ENCODE measurements at regions not wholly inside any gene's neighbourhood (a gene's known extent, or its start where the extent isn't known, plus 50 kb on each side); places are given as distances from the start of the nearest gene placed in this dataset.

- TF ChIP-seq CTCF (IDR thresholded peaks at IDR 0.05) (no peak), POLR2A (IDR thresholded peaks at IDR 0.05; ENCODE audit: low read depth) (no peak)
These were observed 61.3 kb upstream of the CREB1 start for GRCh38 chr2:207468488-207468887.
